Type B pancreatic cell (in vitro differentiated cells): ENCODE measurements at regions not wholly inside any gene's neighbourhood (a gene's known extent, or its start where the extent isn't known, plus 50 kb on each side); places are given as distances from the start of the nearest gene placed in this dataset.

Experiments
- DNase-seq: peaks from one replicate; pipeline ENCODE4 v3.0.0; 2021; ENCODE audit warnings: mixed read lengths; ENCODE audit not compliant: unreplicated experiment; ENCODE audit errors: extremely low spot score
- H3K27ac Mint-ChIP-seq: 2 replicates; pipeline ENCODE4 v1.8.0; 2021; ENCODE audit warnings: mild to moderate bottlenecking, mixed read lengths
- H3K27me3 Mint-ChIP-seq: 2 replicates; pipeline ENCODE4 v1.8.0; 2021; ENCODE audit warnings: mixed read lengths
- H3K36me3 Mint-ChIP-seq: 2 replicates; pipeline ENCODE4 v1.8.0; 2021; ENCODE audit warnings: mixed read lengths
- H3K4me1 Mint-ChIP-seq: one replicate; pipeline ENCODE4 v1.8.0; 2021; ENCODE audit warnings: mixed read lengths; ENCODE audit not compliant: unreplicated experiment
- H3K4me3 Mint-ChIP-seq: 2 replicates; pipeline ENCODE4 v1.8.0; 2021; ENCODE audit warnings: mild to moderate bottlenecking, mixed read lengths
- H3K9me3 Mint-ChIP-seq: 2 replicates; pipeline ENCODE4 v1.8.0; 2021; ENCODE audit warnings: mixed read lengths
- TF ChIP-seq, protein P1 (sequence below): fragments of 200-600 bp; sonication (generic); conservative IDR thresholded peaks from 2 replicates; pipeline ENCODE4 v1.5.0; 2021; ENCODE audit warnings: antibody characterized with exemption, mild to moderate bottlenecking

DNA sequence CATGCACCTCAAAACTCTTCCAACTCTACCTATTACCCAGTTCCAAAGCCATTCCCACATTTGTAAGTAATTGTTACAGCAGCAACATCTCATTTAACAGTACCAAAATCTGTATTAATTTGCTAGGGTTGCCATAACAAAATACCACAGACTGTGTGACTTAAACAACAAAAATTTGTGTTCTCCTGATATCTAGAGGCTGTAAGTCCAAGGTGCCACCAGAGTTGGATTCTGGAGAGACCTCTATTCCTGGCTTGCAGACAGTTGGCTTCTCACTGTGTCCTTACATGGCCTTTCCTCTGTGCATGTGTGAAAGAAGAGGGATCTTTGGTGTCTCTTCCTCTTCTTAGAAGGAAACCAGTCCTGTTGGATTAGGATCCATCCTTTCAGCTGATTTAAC lies 203.8 kb upstream of the PIK3R1 start:
- TF ChIP-seq, protein P1, sequence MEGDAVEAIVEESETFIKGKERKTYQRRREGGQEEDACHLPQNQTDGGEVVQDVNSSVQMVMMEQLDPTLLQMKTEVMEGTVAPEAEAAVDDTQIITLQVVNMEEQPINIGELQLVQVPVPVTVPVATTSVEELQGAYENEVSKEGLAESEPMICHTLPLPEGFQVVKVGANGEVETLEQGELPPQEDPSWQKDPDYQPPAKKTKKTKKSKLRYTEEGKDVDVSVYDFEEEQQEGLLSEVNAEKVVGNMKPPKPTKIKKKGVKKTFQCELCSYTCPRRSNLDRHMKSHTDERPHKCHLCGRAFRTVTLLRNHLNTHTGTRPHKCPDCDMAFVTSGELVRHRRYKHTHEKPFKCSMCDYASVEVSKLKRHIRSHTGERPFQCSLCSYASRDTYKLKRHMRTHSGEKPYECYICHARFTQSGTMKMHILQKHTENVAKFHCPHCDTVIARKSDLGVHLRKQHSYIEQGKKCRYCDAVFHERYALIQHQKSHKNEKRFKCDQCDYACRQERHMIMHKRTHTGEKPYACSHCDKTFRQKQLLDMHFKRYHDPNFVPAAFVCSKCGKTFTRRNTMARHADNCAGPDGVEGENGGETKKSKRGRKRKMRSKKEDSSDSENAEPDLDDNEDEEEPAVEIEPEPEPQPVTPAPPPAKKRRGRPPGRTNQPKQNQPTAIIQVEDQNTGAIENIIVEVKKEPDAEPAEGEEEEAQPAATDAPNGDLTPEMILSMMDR: no peak
- Mint-ChIP-seq H3K4me3 (no peak overlapping the region), H3K4me1 (no peaks in the 10 kb centered on the region), H3K27ac (no peak overlapping the region), H3K36me3 (peaks cover 3% of the 10 kb centered on the region), H3K27me3 (no peaks in the 10 kb centered on the region), H3K9me3 (peaks cover 10% of the 10 kb centered on the region)
- no peak for DNase-seq

DNA sequence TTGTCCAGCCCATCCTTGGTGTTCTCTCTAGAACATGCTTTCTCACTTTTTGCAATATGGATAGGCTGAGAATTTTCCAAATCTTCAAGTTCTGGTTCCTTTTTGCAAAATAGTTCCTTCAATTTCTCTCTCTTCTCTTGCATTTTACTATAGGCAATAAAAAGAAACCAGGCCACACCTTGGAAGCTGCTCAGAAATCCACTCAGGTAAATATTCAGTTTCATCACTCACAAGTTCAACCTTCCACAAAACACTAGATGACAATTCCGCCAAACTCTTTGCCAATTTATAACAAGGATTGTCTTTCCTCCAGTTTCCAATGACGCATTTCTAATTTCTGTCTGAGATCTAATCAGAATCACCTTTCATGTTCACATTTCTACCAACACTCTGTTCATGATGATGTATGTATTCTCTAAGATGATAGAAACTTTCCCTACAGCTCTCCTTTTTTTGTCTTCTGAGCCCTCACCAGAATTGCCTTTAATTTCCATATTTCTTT lies 204.2 kb upstream of the PIK3R1 start:
- no peak overlapping the region for H3K27ac Mint-ChIP-seq
- H3K36me3 Mint-ChIP-seq: peaks cover 3% of the 10 kb centered on the region
- DNase-seq: no peak
- no peak overlapping the region for H3K4me3 Mint-ChIP-seq
- TF ChIP-seq, protein P1: no peak
- H3K4me1 Mint-ChIP-seq: no peaks in the 10 kb centered on the region
- H3K9me3 Mint-ChIP-seq: peaks cover 10% of the 10 kb centered on the region
- no peaks in the 10 kb centered on the region for H3K27me3 Mint-ChIP-seq

DNA sequence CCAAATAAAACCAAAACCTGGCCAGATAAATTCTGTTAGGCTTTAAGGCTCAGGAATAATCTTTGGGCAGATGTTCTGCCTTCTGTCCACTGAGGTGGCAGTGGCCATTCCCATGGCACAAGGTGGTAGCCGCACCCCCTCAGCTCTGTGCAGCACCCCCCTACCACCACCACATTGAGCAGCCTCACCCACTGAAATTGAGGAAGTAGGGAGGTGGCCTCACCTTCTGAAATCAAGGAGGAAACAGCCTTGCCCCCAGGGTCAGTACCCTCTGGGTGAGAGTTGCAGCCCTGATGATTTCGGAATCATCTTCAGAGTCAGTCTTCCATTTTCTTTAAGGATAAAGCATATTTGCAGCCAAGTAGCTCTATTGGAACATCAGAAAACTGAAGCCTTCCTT lies 204.8 kb upstream of the PIK3R1 start:
- Mint-ChIP-seq H3K27ac (no peak overlapping the region), H3K27me3 (no peaks in the 10 kb centered on the region), H3K9me3 (peaks cover 10% of the 10 kb centered on the region), H3K4me1 (no peaks in the 10 kb centered on the region), H3K36me3 (peaks cover 3% of the 10 kb centered on the region), H3K4me3 (no peak overlapping the region)
- TF ChIP-seq, protein P1: no peak
- no peak for DNase-seq

DNA sequence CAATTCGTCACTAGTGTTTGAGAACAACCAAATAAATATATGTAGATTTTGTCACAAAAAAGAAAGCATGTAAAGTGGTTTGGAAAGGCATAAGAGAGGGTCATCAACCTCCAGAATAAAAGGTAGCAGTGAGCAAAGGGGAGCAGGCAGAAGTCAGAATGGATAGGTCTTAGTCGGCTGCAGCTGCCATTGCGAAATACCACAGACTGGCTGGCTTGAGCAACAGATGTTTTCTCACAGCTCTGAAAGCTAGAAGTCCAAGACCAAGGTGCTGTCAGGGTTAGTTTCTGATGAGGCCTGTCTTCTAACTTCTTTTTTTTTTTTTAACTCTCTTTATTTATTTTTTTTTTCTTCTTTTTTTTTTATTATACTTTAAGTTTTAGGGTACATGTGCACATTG lies 208.1 kb upstream of the PIK3R1 start:
- DNase-seq: no peak
- peaks cover 3% of the 10 kb centered on the region for H3K36me3 Mint-ChIP-seq
- no peak overlapping the region for H3K4me3 Mint-ChIP-seq
- H3K27ac Mint-ChIP-seq: no peak overlapping the region
- TF ChIP-seq, protein P1: no peak
- no peaks in the 10 kb centered on the region for H3K27me3 Mint-ChIP-seq
- peaks cover 11% of the 10 kb centered on the region for H3K9me3 Mint-ChIP-seq
- H3K4me1 Mint-ChIP-seq: no peaks in the 10 kb centered on the region

DNA sequence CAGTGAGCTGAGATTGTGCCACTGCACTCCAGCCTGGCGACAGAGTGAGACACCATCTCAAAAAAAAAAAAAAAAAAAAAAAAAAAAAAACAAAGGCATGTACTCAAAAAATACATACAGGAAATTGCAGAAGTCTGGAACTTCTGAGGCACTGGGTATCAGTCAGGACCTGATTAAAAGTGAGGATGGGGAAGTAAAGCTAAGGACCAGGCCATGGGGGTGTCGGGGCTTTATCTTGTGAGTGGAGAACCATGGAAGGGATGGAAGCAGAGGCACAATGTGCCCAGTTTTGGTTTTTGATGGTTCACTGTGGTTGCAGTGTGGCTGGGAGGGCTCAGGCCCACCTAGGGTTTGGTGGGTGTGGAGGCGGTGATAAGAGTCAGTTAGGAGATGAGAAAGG lies 212.7 kb upstream of the PIK3R1 start:
- H3K36me3 Mint-ChIP-seq: no peaks in the 10 kb centered on the region

More for the DNA sequence above, 212.7 kb upstream of the PIK3R1 start:
- peaks cover 8% of the 10 kb centered on the region for H3K4me1 Mint-ChIP-seq
- H3K4me3 Mint-ChIP-seq: no peak overlapping the region
- no peaks in the 10 kb centered on the region for H3K27me3 Mint-ChIP-seq
- H3K27ac Mint-ChIP-seq: no peak overlapping the region
- H3K9me3 Mint-ChIP-seq: peaks cover 4% of the 10 kb centered on the region
- TF ChIP-seq, protein P1: no peak
- DNase-seq: no peak
